Hepatocyte (in vitro differentiated cells): ENCODE measurements at regions not wholly inside any gene's neighbourhood (a gene's known extent, or its start where the extent isn't known, plus 50 kb on each side); places are given as distances from the start of the nearest gene placed in this dataset.

ENCODE experiments used
- DNase-seq: peaks from one replicate; pipeline ENCODE4 v3.0.0-alpha.2; 2016; ENCODE audit warnings: low spot score
- H2AFZ ChIP-seq: fragments of 200-600 bp; sonication (generic); 2 replicates; pipeline ENCODE4 v1.6.0; 2016; ENCODE audit warnings: antibody characterized with exemption, mild to moderate bottlenecking
- H3K27ac ChIP-seq: fragments of 200-600 bp; sonication (generic); 2 replicates; pipeline ENCODE4 v1.5.1; 2016; ENCODE audit warnings: mild to moderate bottlenecking
- H3K27me3 ChIP-seq: fragments of 200-600 bp; sonication (generic); 2 replicates; pipeline ENCODE4 v1.6.1; 2016
- H3K36me3 ChIP-seq: fragments of 200-600 bp; sonication (generic); replicated peaks from 2 replicates; pipeline ENCODE4 v1.5.1; 2016; ENCODE audit warnings: low read depth; ENCODE audit not compliant: insufficient read depth
- H3K4me1 ChIP-seq: fragments of 200-600 bp; sonication (generic); 2 replicates; pipeline ENCODE4 v1.5.1; 2016; ENCODE audit warnings: mild to moderate bottlenecking, moderate library complexity; ENCODE audit not compliant: insufficient read depth
- H3K4me2 ChIP-seq: fragments of 200-600 bp; sonication (generic); 2 replicates; pipeline ENCODE4 v1.6.0; 2016
- H3K4me3 ChIP-seq: fragments of 200-600 bp; sonication (generic); 2 replicates; pipeline ENCODE4 v1.5.1; 2016; ENCODE audit warnings: mild to moderate bottlenecking
- H3K79me2 ChIP-seq: fragments of 200-600 bp; sonication (generic); 2 replicates; pipeline ENCODE4 v1.6.0; 2017; ENCODE audit warnings: mild to moderate bottlenecking
- H3K9me2 ChIP-seq: fragments of 200-600 bp; sonication (generic); replicated peaks from 2 replicates; pipeline ENCODE4 v1.6.0; 2017; ENCODE audit warnings: mild to moderate bottlenecking; ENCODE audit not compliant: insufficient read depth
- H3K9me3 ChIP-seq: fragments of 200-600 bp; sonication (generic); 2 replicates; pipeline ENCODE4 v1.5.1; 2016; ENCODE audit warnings: low read depth, mild to moderate bottlenecking
- H4K20me1 ChIP-seq: fragments of 200-600 bp; sonication (generic); 2 replicates; pipeline ENCODE4 v1.6.0; 2016; ENCODE audit warnings: mild to moderate bottlenecking; ENCODE audit not compliant: insufficient read depth, poor library complexity, severe bottlenecking
- CTCF ChIP-seq: fragments of 200-600 bp; sonication (generic); IDR thresholded peaks from 2 replicates; pipeline ENCODE4 v1.5.1; 2016; ENCODE audit warnings: antibody characterized with exemption, mild to moderate bottlenecking; ENCODE audit not compliant: poor library complexity
- EZH2 ChIP-seq: fragments of 200-600 bp; sonication (generic); IDR thresholded peaks from 2 replicates; pipeline ENCODE4 v1.6.1; 2016; ENCODE audit warnings: antibody characterized with exemption, mild to moderate bottlenecking, borderline replicate concordance
- EZH2phosphoT487 ChIP-seq: fragments of 200-600 bp; sonication (generic); IDR thresholded peaks from one replicate; pipeline ENCODE4 v1.6.1; 2018; ENCODE audit warnings: antibody characterized with exemption, mild to moderate bottlenecking, low read depth, moderate library complexity; ENCODE audit not compliant: unreplicated experiment, severe bottlenecking
- WGBS: methylation state at CpG from one replicate; pipeline ENCODE4 v1.1.6; 2016; ENCODE audit warnings: low lambda C conversion rate; ENCODE audit errors: missing lambda C conversion rate; 5-methylcytosine and 5-hydroxymethylcytosine counted together

GRCh38 chr6:100262086-100262485 lies 202.6 kb downstream of the SIM1 start:
- H3K27ac ChIP-seq, result no peak overlapping the region
- no peaks in the 10 kb centered on the region for H3K79me2 ChIP-seq
- H3K36me3 ChIP-seq, result no peaks in the 10 kb centered on the region
- H3K4me1 ChIP-seq, result no peaks in the 10 kb centered on the region
- no peaks in the 10 kb centered on the region for H3K27me3 ChIP-seq
- TF ChIP-seq CTCF, result no peak
- TF ChIP-seq EZH2phosphoT487, result no peak
- TF ChIP-seq EZH2, result no peak
- no peak overlapping the region for H3K4me3 ChIP-seq
- no peak overlapping the region for H3K4me2 ChIP-seq
- no peaks in the 10 kb centered on the region for H3K9me3 ChIP-seq
- H4K20me1 ChIP-seq, result no peaks in the 10 kb centered on the region
- H2AFZ ChIP-seq, result no peak overlapping the region
- WGBS, result 97% methylated on average over 4 of the region's 4 CpGs
- no peaks in the 10 kb centered on the region for H3K9me2 ChIP-seq
- DNase-seq, result no peak

GRCh38 chr6:100261486-100261885 lies 203.2 kb downstream of the SIM1 start:
- DNase-seq, result no peak
- no peaks in the 10 kb centered on the region for H3K27me3 ChIP-seq
- no peak overlapping the region for H2AFZ ChIP-seq
- TF ChIP-seq EZH2phosphoT487, result no peak
- TF ChIP-seq EZH2, result no peak
- TF ChIP-seq CTCF, result no peak
- no peak overlapping the region for H3K4me2 ChIP-seq
- H3K4me3 ChIP-seq, result no peak overlapping the region
- no peaks in the 10 kb centered on the region for H4K20me1 ChIP-seq
- no peaks in the 10 kb centered on the region for H3K9me3 ChIP-seq
- H3K9me2 ChIP-seq, result no peaks in the 10 kb centered on the region
- no peaks in the 10 kb centered on the region for H3K79me2 ChIP-seq
- no peaks in the 10 kb centered on the region for H3K4me1 ChIP-seq
- WGBS, result 90% methylated on average over 2 of the region's 2 CpGs
- no peaks in the 10 kb centered on the region for H3K36me3 ChIP-seq
- no peak overlapping the region for H3K27ac ChIP-seq

- no peaks in the 10 kb centered on the region for H3K9me2 ChIP-seq
- no peak for TF ChIP-seq EZH2phosphoT487
- TF ChIP-seq EZH2, result no peak
- no peak for TF ChIP-seq CTCF
- no peaks in the 10 kb centered on the region for H3K27me3 ChIP-seq
- H4K20me1 ChIP-seq, result no peaks in the 10 kb centered on the region
- no peak overlapping the region for H3K4me3 ChIP-seq
- H3K4me1 ChIP-seq, result no peaks in the 10 kb centered on the region
- H3K4me2 ChIP-seq, result no peak overlapping the region
- no peak overlapping the region for H3K27ac ChIP-seq
- DNase-seq, result no peak
- no peak overlapping the region for H2AFZ ChIP-seq
- no peaks in the 10 kb centered on the region for H3K9me3 ChIP-seq
- no peaks in the 10 kb centered on the region for H3K79me2 ChIP-seq
- H3K36me3 ChIP-seq, result no peaks in the 10 kb centered on the region
Measured at GRCh38 chr6:100260584-100260983, 204.1 kb downstream of the SIM1 start.

- 67% methylated on average over 3 of the region's 3 CpGs for WGBS
- TF ChIP-seq EZH2 (no peak), CTCF (no peak), EZH2phosphoT487 (no peak)
- no peak overlapping the region for H3K4me3 ChIP-seq
- no peaks in the 10 kb centered on the region for H3K9me3 ChIP-seq
- no peaks in the 10 kb centered on the region for H3K79me2 ChIP-seq
- H3K36me3 ChIP-seq, result no peaks in the 10 kb centered on the region
- no peak for DNase-seq
- H3K4me2 ChIP-seq, result no peak overlapping the region
- no peaks in the 10 kb centered on the region for H3K4me1 ChIP-seq
- H3K9me2 ChIP-seq, result no peaks in the 10 kb centered on the region
- no peak overlapping the region for H2AFZ ChIP-seq
- H4K20me1 ChIP-seq, result no peaks in the 10 kb centered on the region
- H3K27ac ChIP-seq, result no peak overlapping the region
- no peaks in the 10 kb centered on the region for H3K27me3 ChIP-seq
Measured at GRCh38 chr6:100259865-100260264, 204.9 kb downstream of the SIM1 start.
